SK-N-SH treated with all-trans-retinoic acid at 6 μM for 48 hours (cell line): ENCODE measurements at regions not wholly inside any gene's neighbourhood (a gene's known extent, or its start where the extent isn't known, plus 50 kb on each side); places are given as distances from the start of the nearest gene placed in this dataset.

Experiments
- ATAC-seq: fragments of 200-7000 bp; cut with Tn5 transposase; 3 replicates; pipeline ENCODE4 v1.9.1; 2020; ENCODE audit warnings: mild to moderate bottlenecking, moderate library complexity
- ARNTL ChIP-seq: fragments of 450-650 bp; formaldehyde crosslinking; IDR thresholded peaks from 2 replicates; pipeline ENCODE4 v1.5.0; 2020; ENCODE audit warnings: low read depth, mild to moderate bottlenecking, moderate library complexity, borderline replicate concordance
- BACH2 ChIP-seq: fragments of 250-450 bp; sonication (Bioruptor Pico); IDR thresholded peaks from 2 replicates; pipeline ENCODE4 v1.9.0; 2021; ENCODE audit warnings: mild to moderate bottlenecking, borderline replicate concordance
- CREB5 ChIP-seq: fragments of 250-450 bp; sonication (Bioruptor Pico); IDR thresholded peaks from 2 replicates; pipeline ENCODE4 v1.5.1; 2020; ENCODE audit warnings: low read depth, mild to moderate bottlenecking, moderate library complexity
- CSRNP3 ChIP-seq: fragments of 250-450 bp; sonication (Bioruptor Pico); IDR thresholded peaks from 2 replicates; pipeline ENCODE4 v1.5.1; 2021; ENCODE audit warnings: mild to moderate bottlenecking, moderate library complexity
- ESRRG ChIP-seq: fragments of 250-450 bp; sonication (Bioruptor Pico); IDR thresholded peaks from 2 replicates; pipeline ENCODE4 v1.6.1; 2021; ENCODE audit warnings: mild to moderate bottlenecking
- OSR1 ChIP-seq: fragments of 250-450 bp; sonication (Bioruptor Pico); IDR thresholded peaks from 2 replicates; pipeline ENCODE4 v1.8.0; 2022; ENCODE audit warnings: moderate library complexity, mild to moderate bottlenecking, inconsistent platforms
- PATZ1 ChIP-seq: fragments of 250-450 bp; sonication (Bioruptor Pico); IDR thresholded peaks from 2 replicates; pipeline ENCODE4 v1.8.0; 2020; ENCODE audit warnings: mild to moderate bottlenecking, moderate library complexity, borderline replicate concordance
- POU6F1 ChIP-seq: fragments of 250-450 bp; sonication (Bioruptor Pico); IDR thresholded peaks from 2 replicates; pipeline ENCODE4 v1.8.0; 2021; ENCODE audit warnings: low read depth, mild to moderate bottlenecking, moderate library complexity, borderline replicate concordance
- PPARA ChIP-seq: fragments of 250-450 bp; sonication (Bioruptor Pico); IDR thresholded peaks from 2 replicates; pipeline ENCODE4 v1.5.0; 2020; ENCODE audit warnings: mild to moderate bottlenecking, borderline replicate concordance
- RARB ChIP-seq: fragments of 250-450 bp; sonication (Bioruptor Pico); IDR thresholded peaks from 2 replicates; pipeline ENCODE4 v1.8.0; 2021; ENCODE audit warnings: mild to moderate bottlenecking, moderate library complexity
- TCF4 ChIP-seq: fragments of 250-450 bp; sonication (Bioruptor Pico); IDR thresholded peaks from 2 replicates; pipeline ENCODE4 v1.8.0; 2021; ENCODE audit warnings: mild to moderate bottlenecking, moderate library complexity, borderline replicate concordance
- TOX ChIP-seq: fragments of 250-450 bp; sonication (Bioruptor Pico); IDR thresholded peaks from 2 replicates; pipeline ENCODE4 v1.8.0; 2021; ENCODE audit warnings: mild to moderate bottlenecking, moderate library complexity, borderline replicate concordance
- TSHZ2 ChIP-seq: fragments of 250-450 bp; sonication (Bioruptor Pico); IDR thresholded peaks from 2 replicates; pipeline ENCODE4 v1.5.0; 2020; ENCODE audit warnings: mild to moderate bottlenecking, moderate library complexity
- ZC3H10 ChIP-seq: fragments of 250-450 bp; sonication (Bioruptor Pico); IDR thresholded peaks from 2 replicates; pipeline ENCODE4 v1.5.1; 2021; ENCODE audit warnings: mild to moderate bottlenecking, moderate library complexity
- ZFP3 ChIP-seq: fragments of 250-450 bp; sonication (Bioruptor Pico); IDR thresholded peaks from 2 replicates; pipeline ENCODE4 v1.5.0; 2020; ENCODE audit warnings: mild to moderate bottlenecking, moderate library complexity
- ZNF565 ChIP-seq: fragments of 450-650 bp; formaldehyde crosslinking; conservative IDR thresholded peaks from 2 replicates; pipeline ENCODE4 v1.5.0; 2020; ENCODE audit warnings: low read depth, mild to moderate bottlenecking, moderate library complexity
- ZNF70 ChIP-seq: fragments of 450-650 bp; formaldehyde crosslinking; IDR thresholded peaks from 2 replicates; pipeline ENCODE4 v1.5.0; 2020; ENCODE audit warnings: mild to moderate bottlenecking, moderate library complexity
- ZNF8 ChIP-seq: fragments of 450-650 bp; formaldehyde crosslinking; IDR thresholded peaks from 2 replicates; pipeline ENCODE4 v1.5.0; 2020; ENCODE audit warnings: mild to moderate bottlenecking, moderate library complexity

- ATAC-seq = peak; percentile 82
- TF ChIP-seq ZC3H10 (no peak), ESRRG (CRISPR knock-in tag) (no peak), ZNF70 (no peak), POU6F1 (CRISPR knock-in tag) (no peak), ZNF8 (CRISPR knock-in tag) (no peak), BACH2 (CRISPR knock-in tag) (no peak), ARNTL (no peak), PATZ1 (CRISPR knock-in tag) (no peak), PPARA (no peak), ZNF565 (CRISPR knock-in tag) (no peak), TCF4 (CRISPR knock-in tag) (no peak), RARB (no peak), CREB5 (CRISPR knock-in tag) (no peak), OSR1 (no peak), TOX (CRISPR knock-in tag) (no peak), CSRNP3 (no peak)
These were observed 221.3 kb upstream of the FTMT start for GRCh38 chr5:121630402-121630801.

- TF ChIP-seq POU6F1 (CRISPR knock-in tag) (no peak), BACH2 (CRISPR knock-in tag) (no peak), ESRRG (CRISPR knock-in tag) (no peak), ZNF8 (CRISPR knock-in tag) (no peak), PATZ1 (CRISPR knock-in tag) (no peak), ZNF565 (CRISPR knock-in tag) (no peak), ARNTL (no peak), CREB5 (CRISPR knock-in tag) (no peak), ZFP3 (CRISPR knock-in tag) (no peak), TSHZ2 (CRISPR knock-in tag) (no peak), CSRNP3 (no peak)
- ATAC-seq = no peak
These were observed 216.7 kb upstream of the FTMT start for GRCh38 chr5:121634946-121635345.
